Endothelial cell of umbilical vein (primary cell): ENCODE measurements at regions not wholly inside any gene's neighbourhood (a gene's known extent, or its start where the extent isn't known, plus 50 kb on each side); places are given as distances from the start of the nearest gene placed in this dataset.

Experiments
- BruUV-seq: library from RNA; stranded (reverse); fragments of 400-500 nt; replicated peaks from 2 replicates; lab custom pipeline; 2021; lab: Mats Ljungman, UMichigan
- CTCF ChIA-PET: fragments of 300-600, 350-600 bp; sonication (Branson Sonifier 250); formaldehyde crosslinking; loops from one replicate; lab custom pipeline; 2021; ENCODE audit warnings: antibody characterized with exemption, inconsistent platforms; lab: Charles Lee
- POLR2A ChIA-PET: fragments of 300-600, 350-600 bp; sonication (Branson Sonifier 250); formaldehyde crosslinking; loops from one replicate; lab custom pipeline; 2021; ENCODE audit warnings: antibody characterized with exemption, inconsistent platforms; lab: Charles Lee
- DNase-seq: peaks from one replicate; pipeline ENCODE4 v3.0.0-alpha.2; 2011; ENCODE audit warnings: low read depth, low spot score
- FAIRE-seq: peaks from 2 replicates; lab custom pipeline; 2011; peaks lifted over from hg19 to GRCh38; lab: Jason Lieb, UNC
- H2AFZ ChIP-seq: 2 replicates; pipeline ENCODE4 v1.6.0; 2012; ENCODE audit warnings: low read depth, low read length, control low read depth, inconsistent platforms
- H3K27ac ChIP-seq: 2 replicates; pipeline ENCODE4 v1.5.1; 2011; ENCODE audit warnings: low read depth, mild to moderate bottlenecking, control low read depth, low read length, moderate library complexity; ENCODE audit not compliant: insufficient read depth
- H3K27me3 ChIP-seq, 2 experiments: 2 replicates each; pipeline versions ENCODE4 v1.6.0 to v1.6.1; 2011; ENCODE audit warnings: low read length in 2 of 2, mixed read lengths in 1 of 2; ENCODE audit not compliant: control insufficient read depth in 2 of 2, insufficient read depth in 2 of 2
- H3K36me3 ChIP-seq, 2 experiments: 2 replicates in 1 of 2; 3 replicates in 1 of 2; pipeline ENCODE4 v1.5.1; 2011; ENCODE audit warnings: low read length in 2 of 2, mild to moderate bottlenecking in 1 of 2, moderate library complexity in 1 of 2; ENCODE audit not compliant: control insufficient read depth in 2 of 2, insufficient read depth in 2 of 2; ENCODE audit errors: extremely low read depth in 1 of 2
- H3K4me1 ChIP-seq: 3 replicates; pipeline ENCODE4 v1.5.1; 2011; ENCODE audit warnings: mild to moderate bottlenecking, low read length; ENCODE audit not compliant: control insufficient read depth, insufficient read depth; ENCODE audit errors: extremely low read depth
- H3K4me2 ChIP-seq: 2 replicates; pipeline ENCODE4 v1.6.1; 2011; ENCODE audit warnings: low read length, control low read depth, mixed read lengths; ENCODE audit not compliant: insufficient read depth
- H3K4me3 ChIP-seq, 3 experiments: fragments of 200-600 bp in 1 of 3; sonication (generic), shearing (Covaris generic) in 1 of 3; replicated peaks in 1 of 3; 2 replicates each; pipeline ENCODE4 v1.5.1; 2011 to 2016; ENCODE audit warnings: control low read depth in 3 of 3, low read length in 3 of 3, mild to moderate bottlenecking in 2 of 3, inconsistent platforms in 1 of 3, low read depth in 1 of 3, moderate library complexity in 1 of 3; ENCODE audit not compliant: insufficient read depth in 1 of 3
- H3K79me2 ChIP-seq: 2 replicates; pipeline ENCODE4 v1.6.0; 2012; ENCODE audit warnings: low read length, inconsistent platforms; ENCODE audit not compliant: control insufficient read depth, insufficient read depth
- H3K9ac ChIP-seq: replicated peaks from 2 replicates; pipeline ENCODE3; 2011; ENCODE audit warnings: low read length, control low read depth; ENCODE audit not compliant: insufficient read depth; ENCODE audit errors: extremely low read depth
- H3K9me1 ChIP-seq: replicated peaks from 3 replicates; pipeline ENCODE4 v1.6.0; 2011; ENCODE audit warnings: mild to moderate bottlenecking, low read length; ENCODE audit not compliant: control insufficient read depth, insufficient read depth; ENCODE audit errors: extremely low read depth
- H3K9me3 ChIP-seq: replicated peaks from 2 replicates; pipeline ENCODE4 v1.5.1; 2012; ENCODE audit warnings: low read length, inconsistent platforms; ENCODE audit not compliant: control insufficient read depth, insufficient read depth
- H4K20me1 ChIP-seq: replicated peaks from 2 replicates; pipeline ENCODE3; 2011; ENCODE audit warnings: mild to moderate bottlenecking, low read length; ENCODE audit not compliant: control insufficient read depth, insufficient read depth; ENCODE audit errors: extremely low read depth
- CTCF ChIP-seq, 2 donors: IDR thresholded peaks; 1 replicate in 1 of 2; 2 replicates in 1 of 2; pipeline ENCODE4 v1.5.1; 2011; ENCODE audit warnings: low read length in 2 of 2, mild to moderate bottlenecking in 2 of 2, moderate library complexity in 2 of 2, control low read depth in 1 of 2, inconsistent platforms in 1 of 2, low read depth in 1 of 2; ENCODE audit not compliant: insufficient read depth in 1 of 2; ENCODE audit errors: extremely low read depth in 1 of 2
- EZH2 ChIP-seq: IDR thresholded peaks from 2 replicates; pipeline ENCODE4 v1.6.1; 2012; ENCODE audit warnings: borderline replicate concordance, low read depth, mild to moderate bottlenecking, moderate library complexity, low read length, inconsistent platforms; ENCODE audit not compliant: severe bottlenecking
- FOS ChIP-seq: IDR thresholded peaks from 2 replicates; pipeline ENCODE4 v1.6.1; 2011; ENCODE audit warnings: mild to moderate bottlenecking, low read length, moderate library complexity, borderline replicate concordance; ENCODE audit not compliant: insufficient read depth
- GATA2 ChIP-seq: IDR thresholded peaks from 2 replicates; pipeline ENCODE4 v1.7.0; 2011; ENCODE audit warnings: low read depth, mild to moderate bottlenecking, moderate library complexity, mixed read lengths, low read length; ENCODE audit not compliant: insufficient read length, insufficient read depth
- JUN ChIP-seq: IDR thresholded peaks from 2 replicates; pipeline ENCODE4 v1.6.1; 2011; ENCODE audit warnings: borderline replicate concordance, low read depth; ENCODE audit not compliant: insufficient read length, insufficient read depth
- MAX ChIP-seq: IDR thresholded peaks from 2 replicates; pipeline ENCODE4 v1.6.1; 2011; ENCODE audit not compliant: insufficient read depth, insufficient read length
- MYC ChIP-seq: IDR thresholded peaks from one replicate; pipeline ENCODE4 v1.6.1; 2011; ENCODE audit warnings: mild to moderate bottlenecking, low read depth, low read length
- POLR2A ChIP-seq: IDR thresholded peaks from 2 replicates; pipeline ENCODE4 v1.6.1; 2012; ENCODE audit warnings: low read depth, mild to moderate bottlenecking, control low read depth, low read length
- POLR2AphosphoS5 ChIP-seq: IDR thresholded peaks from 2 replicates; pipeline ENCODE4 v1.6.1; 2012; ENCODE audit warnings: low read depth, mild to moderate bottlenecking, control low read depth, low read length, moderate library complexity; ENCODE audit not compliant: insufficient read depth
- dilution Hi-C: fragments of 300-500 bp; cut with MboI; formaldehyde crosslinking; loops from one replicate; pipeline ENCODE4 v1.15.0; 2019; ENCODE audit warnings: low sequenced_read_pairs; ENCODE audit not compliant: extremely low pct_ligation_motif_present
- intact Hi-C: fragments of 100-400 bp; cut with micrococcal nuclease; formaldehyde crosslinking; loops from one replicate; pipeline ENCODE4 v1.10.0; 2022

- no peak overlapping the region for H3K4me3 ChIP-seq
- BruUV-seq: no TSS peak
- H3K27me3 ChIP-seq: no peaks in the 10 kb centered on the region
- H4K20me1 ChIP-seq: no peaks in the 10 kb centered on the region
- H3K27ac ChIP-seq: no peak overlapping the region
- H3K36me3 ChIP-seq: no peaks in the 10 kb centered on the region
- no peak for FAIRE-seq
- TF ChIP-seq POLR2AphosphoS5: no peak
- no peak for TF ChIP-seq EZH2
- TF ChIP-seq MYC: no peak
- no peak for TF ChIP-seq JUN
- no peak for TF ChIP-seq MAX
- TF ChIP-seq GATA2: no peak
- TF ChIP-seq FOS: no peak
- TF ChIP-seq POLR2A: no peak
- no peak for TF ChIP-seq CTCF (IDR thresholded peaks at IDR 0.05; ENCODE audit: extremely low read depth in 1 of 2, insufficient read depth in 1 of 2, low read depth in 1 of 2, low read length in 2 of 2)
- POLR2A ChIA-PET: no interaction called here
- H3K9me1 ChIP-seq: no peaks in the 10 kb centered on the region
- no peak overlapping the region for H3K9ac ChIP-seq
- CTCF ChIA-PET: no interaction called here
- intact Hi-C loops: no loop called here
- dilution Hi-C loops: no loop called here
- no peaks in the 10 kb centered on the region for H3K79me2 ChIP-seq
- H3K4me2 ChIP-seq: no peak overlapping the region
- H3K9me3 ChIP-seq: no peaks in the 10 kb centered on the region
- H2AFZ ChIP-seq: no peak overlapping the region
- no peak for DNase-seq
- no peaks in the 10 kb centered on the region for H3K4me1 ChIP-seq
Observed at GRCh38 chr6:163646866-163647265, 232.3 kb downstream of the QKI start.
